Smooth muscle cell (in vitro differentiated cells): ENCODE measurements at regions not wholly inside any gene's neighbourhood (a gene's known extent, or its start where the extent isn't known, plus 50 kb on each side); places are given as distances from the start of the nearest gene placed in this dataset.

Experiments used
- DNase-seq: peaks from one replicate; lab custom pipeline; 2025; ENCODE audit not compliant: unreplicated experiment; lab: John Stamatoyannopoulos, UW
- H2AFZ ChIP-seq: fragments of 200-600 bp; sonication (generic); 2 replicates; pipeline ENCODE4 v1.6.0; 2016; ENCODE audit warnings: antibody characterized with exemption, low read depth, mild to moderate bottlenecking
- H3F3A ChIP-seq: fragments of 200-600 bp; sonication (generic); 2 replicates; pipeline ENCODE4 v1.6.0; 2017; ENCODE audit warnings: antibody characterized with exemption, low read depth
- H3K27ac ChIP-seq: fragments of 200-600 bp; sonication (generic); 2 replicates; pipeline ENCODE4 v1.5.1; 2016; ENCODE audit warnings: low read depth, mild to moderate bottlenecking
- H3K27me3 ChIP-seq: fragments of 200-600 bp; sonication (generic); 2 replicates; pipeline ENCODE4 v1.6.1; 2016; ENCODE audit warnings: low read depth, mild to moderate bottlenecking
- H3K36me3 ChIP-seq: fragments of 200-600 bp; sonication (generic); 2 replicates; pipeline ENCODE4 v1.5.1; 2016; ENCODE audit warnings: low read depth
- H3K4me1 ChIP-seq: fragments of 200-600 bp; sonication (generic); 2 replicates; pipeline ENCODE4 v1.5.1; 2016; ENCODE audit warnings: low read depth
- H3K4me2 ChIP-seq: fragments of 200-600 bp; sonication (generic); 2 replicates; pipeline ENCODE4 v1.6.0; 2016; ENCODE audit warnings: mild to moderate bottlenecking
- H3K4me3 ChIP-seq: fragments of 200-600 bp; sonication (generic); 2 replicates; pipeline ENCODE4 v1.5.1; 2016; ENCODE audit warnings: mild to moderate bottlenecking
- H3K79me2 ChIP-seq: fragments of 200-600 bp; sonication (generic); 2 replicates; pipeline ENCODE4 v1.6.0; 2016; ENCODE audit warnings: low read depth, mild to moderate bottlenecking
- H3K9ac ChIP-seq: fragments of 200-600 bp; sonication (generic); 2 replicates; pipeline ENCODE4 v1.6.0; 2016; ENCODE audit warnings: low read depth
- H3K9me3 ChIP-seq: fragments of 200-600 bp; sonication (generic); replicated peaks from 2 replicates; pipeline ENCODE4 v1.5.1; 2016; ENCODE audit warnings: low read depth
- H4K20me1 ChIP-seq: fragments of 200-600 bp; sonication (generic); 2 replicates; pipeline ENCODE4 v1.6.0; 2016; ENCODE audit warnings: low read depth
- CTCF ChIP-seq: fragments of 200-600 bp; sonication (generic); IDR thresholded peaks from 2 replicates; pipeline ENCODE4 v1.5.1; 2017; ENCODE audit warnings: borderline replicate concordance, mild to moderate bottlenecking, antibody characterized with exemption; ENCODE audit not compliant: insufficient read depth, poor library complexity, severe bottlenecking
- WGBS: methylation state at CpG from one replicate; pipeline ENCODE4 v1.1.7; 2016; ENCODE audit warnings: low lambda C conversion rate; 5-methylcytosine and 5-hydroxymethylcytosine counted together

GRCh38 chr2:172195836-172196376, 93.2 kb upstream of the DLX2 start:
- DNase-seq: no peak
- no peaks in the 10 kb centered on the region for H4K20me1 ChIP-seq
- WGBS: 76% methylated on average over 6 of the region's 6 CpGs
- no peaks in the 10 kb centered on the region for H3K36me3 ChIP-seq
- H3K27ac ChIP-seq: peak overlapping the region; percentile 74
- no peaks in the 10 kb centered on the region for H3K79me2 ChIP-seq
- no peaks in the 10 kb centered on the region for H3F3A ChIP-seq
- H3K9me3 ChIP-seq: no peaks in the 10 kb centered on the region
- no peak for TF ChIP-seq CTCF
- H2AFZ ChIP-seq: no peak overlapping the region
- no peaks in the 10 kb centered on the region for H3K27me3 ChIP-seq
- H3K4me2 ChIP-seq: no peak overlapping the region
- no peaks in the 10 kb centered on the region for H3K4me1 ChIP-seq
- no peak overlapping the region for H3K4me3 ChIP-seq
- H3K9ac ChIP-seq: no peak overlapping the region

- Histone ChIP-seq H3K4me1 (no peaks in the 10 kb centered on the region), H3K9ac (peak overlapping the region; percentile 7), H3K79me2 (no peaks in the 10 kb centered on the region), H4K20me1 (no peaks in the 10 kb centered on the region), H3K36me3 (no peaks in the 10 kb centered on the region), H3K27me3 (no peaks in the 10 kb centered on the region), H3K4me3 (no peak overlapping the region), H3F3A (no peaks in the 10 kb centered on the region), H3K27ac (peak overlapping the region; percentile 74), H2AFZ (no peak overlapping the region), H3K4me2 (peak overlapping the region; percentile 14), H3K9me3 (no peaks in the 10 kb centered on the region)
- DNase-seq: no peak
- no peak for TF ChIP-seq CTCF
- WGBS: 64% methylated on average over 17 of the region's 17 CpGs
Measured at GRCh38 chr2:172196768-172197431, 94.2 kb upstream of the DLX2 start.

- Histone ChIP-seq H4K20me1 (no peaks in the 10 kb centered on the region), H3K4me3 (no peak overlapping the region), H3K27ac (peak overlapping the region; percentile 41), H2AFZ (no peak overlapping the region), H3K9me3 (no peaks in the 10 kb centered on the region), H3K36me3 (no peaks in the 10 kb centered on the region), H3K4me2 (no peak overlapping the region), H3K4me1 (no peaks in the 10 kb centered on the region), H3K9ac (no peak overlapping the region), H3F3A (no peaks in the 10 kb centered on the region), H3K79me2 (no peaks in the 10 kb centered on the region), H3K27me3 (no peaks in the 10 kb centered on the region)
- TF ChIP-seq CTCF: no peak
- 74% methylated on average over 4 of the region's 4 CpGs for WGBS
- no peak for DNase-seq
Measured at GRCh38 chr2:172198361-172198760, 95.7 kb upstream of the DLX2 start.

- H3K36me3 ChIP-seq: no peaks in the 10 kb centered on the region
- no peaks in the 10 kb centered on the region for H3K27me3 ChIP-seq
- no peaks in the 10 kb centered on the region for H3K79me2 ChIP-seq
- no peaks in the 10 kb centered on the region for H3F3A ChIP-seq
- DNase-seq: no peak
- no peak for TF ChIP-seq CTCF
- WGBS: 71% methylated on average over 1 of the region's 1 CpG
- H3K4me3 ChIP-seq: no peak overlapping the region
- H4K20me1 ChIP-seq: no peaks in the 10 kb centered on the region
- no peaks in the 10 kb centered on the region for H3K4me1 ChIP-seq
- no peak overlapping the region for H3K4me2 ChIP-seq
- H3K9me3 ChIP-seq: no peaks in the 10 kb centered on the region
- H2AFZ ChIP-seq: no peak overlapping the region
- H3K27ac ChIP-seq: peak overlapping the region; percentile 41
- no peak overlapping the region for H3K9ac ChIP-seq
Measured at GRCh38 chr2:172198908-172199307, 96.2 kb upstream of the DLX2 start.
